Astrocyte (in vitro differentiated cells and primary cell): ENCODE measurements at regions not wholly inside any gene's neighbourhood (a gene's known extent, or its start where the extent isn't known, plus 50 kb on each side); places are given as distances from the start of the nearest gene placed in this dataset.
A peak's percentile ranks its signal among the peaks of the same experiment; 100 is the strongest.

Source experiments
- DNase-seq: peaks from one replicate; pipeline ENCODE4 v3.0.0-alpha.2; 2010; ENCODE audit warnings: low read depth
- FAIRE-seq: peaks from 2 replicates; lab custom pipeline; 2011; peaks lifted over from hg19 to GRCh38; lab: Jason Lieb, UNC
- H2AFZ ChIP-seq: 2 replicates; pipeline ENCODE4 v1.6.0; 2012; ENCODE audit warnings: low read depth, low read length, inconsistent platforms
- H3K27ac ChIP-seq: 2 replicates; pipeline ENCODE4 v1.5.1; 2011; ENCODE audit warnings: low read depth, low read length, inconsistent platforms
- H3K27me3 ChIP-seq: 2 replicates; pipeline ENCODE4 v1.6.0; 2011; ENCODE audit warnings: low read length, inconsistent platforms; ENCODE audit not compliant: insufficient read depth
- H3K36me3 ChIP-seq: 2 replicates; pipeline ENCODE4 v1.5.1; 2011; ENCODE audit warnings: low read length, inconsistent platforms; ENCODE audit not compliant: insufficient read depth
- H3K4me1 ChIP-seq: 2 replicates; pipeline ENCODE4 v1.5.1; 2011; ENCODE audit warnings: low read length, inconsistent platforms; ENCODE audit not compliant: insufficient read depth
- H3K4me2 ChIP-seq: 2 replicates; pipeline ENCODE4 v1.6.0; 2012; ENCODE audit warnings: low read length, inconsistent platforms
- H3K4me3 ChIP-seq: 2 replicates; pipeline ENCODE4 v1.5.1; 2011; ENCODE audit warnings: low read depth, mild to moderate bottlenecking, low read length, inconsistent platforms; ENCODE audit not compliant: insufficient read depth
- H3K79me2 ChIP-seq: 2 replicates; pipeline ENCODE4 v1.6.0; 2012; ENCODE audit warnings: mild to moderate bottlenecking, low read length, inconsistent platforms; ENCODE audit not compliant: insufficient read depth
- H3K9ac ChIP-seq: 2 replicates; pipeline ENCODE4 v1.6.0; 2012; ENCODE audit warnings: mild to moderate bottlenecking, low read length, inconsistent platforms
- H3K9me3 ChIP-seq: 2 replicates; pipeline ENCODE4 v1.5.1; 2012; ENCODE audit warnings: low read depth, mild to moderate bottlenecking, low read length, inconsistent platforms; ENCODE audit not compliant: insufficient read depth
- H4K20me1 ChIP-seq: 2 replicates; pipeline ENCODE4 v1.6.0; 2012; ENCODE audit warnings: low read length, inconsistent platforms; ENCODE audit not compliant: insufficient read depth
- H3K27ac Mint-ChIP-seq: one replicate; pipeline ENCODE4 v1.8.0; 2021; ENCODE audit warnings: mild to moderate bottlenecking, mixed read lengths; ENCODE audit not compliant: unreplicated experiment
- H3K27me3 Mint-ChIP-seq: one replicate; pipeline ENCODE4 v1.8.0; 2021; ENCODE audit warnings: low read depth, mixed read lengths; ENCODE audit not compliant: unreplicated experiment
- H3K36me3 Mint-ChIP-seq: one replicate; pipeline ENCODE4 v1.8.0; 2021; ENCODE audit warnings: low read depth, mixed read lengths; ENCODE audit not compliant: unreplicated experiment
- H3K4me1 Mint-ChIP-seq: one replicate; pipeline ENCODE4 v1.8.0; 2021; ENCODE audit warnings: low read depth, mixed read lengths; ENCODE audit not compliant: unreplicated experiment
- H3K4me3 Mint-ChIP-seq: one replicate; pipeline ENCODE4 v1.8.0; 2021; ENCODE audit warnings: mild to moderate bottlenecking, moderate library complexity, mixed read lengths; ENCODE audit not compliant: unreplicated experiment
- H3K9me3 Mint-ChIP-seq: one replicate; pipeline ENCODE4 v1.8.0; 2021; ENCODE audit warnings: mild to moderate bottlenecking, mixed read lengths; ENCODE audit not compliant: unreplicated experiment
- CTCF ChIP-seq: IDR thresholded peaks from 2 replicates; pipeline ENCODE4 v1.5.1; 2011; ENCODE audit warnings: low read depth, mild to moderate bottlenecking, inconsistent platforms, low read length, moderate library complexity; ENCODE audit not compliant: insufficient read depth
- EZH2 ChIP-seq: IDR thresholded peaks from 2 replicates; pipeline ENCODE4 v1.6.1; 2012; ENCODE audit warnings: mild to moderate bottlenecking, low read length, inconsistent platforms; ENCODE audit not compliant: insufficient read depth

GRCh38 chr2:5379811-5380210, 312.4 kb upstream of the SOX11 start:
- TF ChIP-seq EZH2 (no peak), CTCF (no peak)
- DNase-seq (peak; percentile 41), FAIRE-seq (no peak)
- no peak overlapping the region for H3K4me3 Mint-ChIP-seq
- Histone ChIP-seq H3K9me3 (no peaks in the 10 kb centered on the region), H3K27me3 (no peaks in the 10 kb centered on the region), H3K4me2 (no peak overlapping the region), H3K4me1 (peaks cover 2% of the 10 kb centered on the region), H4K20me1 (no peaks in the 10 kb centered on the region), H3K27ac (no peak overlapping the region), H3K4me3 (no peak overlapping the region), H3K36me3 (no peaks in the 10 kb centered on the region), H3K79me2 (no peaks in the 10 kb centered on the region), H2AFZ (no peak overlapping the region), H3K9ac (no peak overlapping the region)
- no peaks in the 10 kb centered on the region for H3K27me3 Mint-ChIP-seq
- H3K27ac Mint-ChIP-seq = no peak overlapping the region
- no peaks in the 10 kb centered on the region for H3K4me1 Mint-ChIP-seq
- H3K36me3 Mint-ChIP-seq = no peaks in the 10 kb centered on the region
- H3K9me3 Mint-ChIP-seq = peaks cover 1% of the 10 kb centered on the region

- peaks cover 4% of the 10 kb centered on the region for H3K9me3 Mint-ChIP-seq
- H3K4me1 Mint-ChIP-seq = no peaks in the 10 kb centered on the region
- peak; percentile 50 for DNase-seq
Measured at GRCh38 chr2:5385596-5385995, 306.6 kb upstream of the SOX11 start.

More at GRCh38 chr2:5385596-5385995, 306.6 kb upstream of the SOX11 start:
- Mint-ChIP-seq H3K36me3 (no peaks in the 10 kb centered on the region), H3K4me3 (no peak overlapping the region), H3K27ac (no peak overlapping the region), H3K27me3 (no peaks in the 10 kb centered on the region)
- Histone ChIP-seq H3K4me2 (no peak overlapping the region), H3K9me3 (no peaks in the 10 kb centered on the region), H3K27me3 (no peaks in the 10 kb centered on the region), H3K27ac (no peak overlapping the region), H3K79me2 (no peaks in the 10 kb centered on the region), H3K36me3 (no peaks in the 10 kb centered on the region), H3K4me1 (peaks cover 2% of the 10 kb centered on the region), H4K20me1 (no peaks in the 10 kb centered on the region), H2AFZ (no peak overlapping the region), H3K9ac (no peak overlapping the region), H3K4me3 (no peak overlapping the region)
- TF ChIP-seq EZH2 = no peak
- TF ChIP-seq CTCF = no peak
- FAIRE-seq = no peak
